H1 (cell line): ENCODE measurements at regions not wholly inside any gene's neighbourhood (a gene's known extent, or its start where the extent isn't known, plus 50 kb on each side); places are given as distances from the start of the nearest gene placed in this dataset.

Source experiments
- EZH2 ChIP-seq: fragments of 200-600 bp; sonication (generic); IDR thresholded peaks from 2 replicates; pipeline ENCODE4 v1.7.1; 2012; ENCODE audit warnings: low read depth, mild to moderate bottlenecking, moderate library complexity, low read length, inconsistent platforms; ENCODE audit not compliant: severe bottlenecking
- JUND ChIP-seq: IDR thresholded peaks from 2 replicates; pipeline ENCODE4 v1.6.1; 2011; ENCODE audit warnings: mild to moderate bottlenecking, improper control_type of control experiment, low read length
- RNF2 ChIP-seq: fragments of 200-900, 300-1000 bp; sonication (generic); IDR thresholded peaks from 2 replicates; pipeline ENCODE4 v1.7.1; 2016; ENCODE audit warnings: borderline replicate concordance, low read depth, mild to moderate bottlenecking, antibody characterized with exemption, low read length; ENCODE audit not compliant: poor library complexity, severe bottlenecking; ENCODE audit errors: missing control alignments
- SAP30 ChIP-seq: fragments of 300-600 bp; sonication (generic); IDR thresholded peaks from 2 replicates; pipeline ENCODE4 v1.7.1; 2012; ENCODE audit warnings: low read length, moderate library complexity, mild to moderate bottlenecking, inconsistent platforms; ENCODE audit not compliant: insufficient read depth, insufficient replicate concordance
- SP1 ChIP-seq: IDR thresholded peaks from 2 replicates; pipeline ENCODE4 v1.6.1; 2011; ENCODE audit warnings: low read depth, low read length
- YY1 ChIP-seq: IDR thresholded peaks from 2 replicates; pipeline ENCODE4 v1.6.1; 2011; ENCODE audit warnings: low read depth, mild to moderate bottlenecking, low read length

DNA sequence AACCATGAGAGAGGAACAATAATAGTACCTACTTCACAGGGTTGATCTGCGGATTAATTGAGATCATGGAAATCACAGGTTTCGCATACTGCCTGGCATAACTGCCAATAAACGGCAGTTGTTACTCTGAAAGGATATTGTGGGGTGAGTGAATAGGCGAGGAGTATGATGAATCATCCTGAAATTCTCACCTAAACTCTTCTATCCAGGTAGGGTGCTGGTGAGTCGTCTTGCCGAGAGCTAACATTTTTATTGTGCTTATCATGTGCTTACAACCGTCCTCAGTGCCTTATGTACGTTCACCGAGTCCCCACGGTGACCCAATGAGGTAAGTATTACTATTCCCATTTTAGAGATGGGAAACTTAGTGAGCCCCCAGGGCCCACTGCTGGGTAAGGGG, 52.4 kb upstream of the SRGAP3 start (continued):
- TF ChIP-seq SAP30 (no peak), RNF2 (no peak), YY1 (no peak), EZH2 (no peak), SP1 (no peak), JUND (no peak)
